Ovary (tissue), 7 donors: ENCODE measurements at regions not wholly inside any gene's neighbourhood (a gene's known extent, or its start where the extent isn't known, plus 50 kb on each side); places are given as distances from the start of the nearest gene placed in this dataset.

Experiments
- DNase-seq, 5 donors: peaks; one replicate each; pipeline ENCODE4 v3.0.0-alpha.2; 2019 to 2020
- H3K27ac ChIP-seq, 2 donors: fragments of 200-600 bp; one replicate each; pipeline versions ENCODE4 v1.5.1 to v1.8.0; 2019 to 2022
- H3K27me3 ChIP-seq: fragments of 200-600 bp; one replicate; pipeline ENCODE4 v1.8.0; 2022
- H3K36me3 ChIP-seq: fragments of 200-600 bp; sonication (generic); one replicate; pipeline ENCODE4 v1.5.1; 2019
- H3K4me1 ChIP-seq: one replicate; pipeline ENCODE4 v1.8.1; 2013; ENCODE audit warnings: mild to moderate bottlenecking, moderate library complexity; ENCODE audit not compliant: insufficient read depth
- H3K4me3 ChIP-seq: fragments of 200-600 bp; sonication (generic); one replicate; pipeline ENCODE4 v1.5.1; 2017
- H3K9me3 ChIP-seq, 2 donors: fragments of 200-600 bp in 1 of 2; sonication (generic) in 1 of 2; one replicate each; pipeline versions ENCODE4 v1.5.1 to v1.8.1; 2013 to 2019; ENCODE audit warnings: mild to moderate bottlenecking in 1 of 2, moderate library complexity in 1 of 2
- EP300 ChIP-seq: sonication (generic); formaldehyde crosslinking; IDR thresholded peaks from one replicate; pipeline ENCODE4 v1.6.1; 2017; ENCODE audit warnings: antibody characterized with exemption
- POLR2A ChIP-seq: fragments of 450-650 bp; IDR thresholded peaks from one replicate; pipeline ENCODE4 v1.6.1; 2017; ENCODE audit warnings: antibody characterized with exemption, mild to moderate bottlenecking, moderate library complexity
- WGBS, 3 donors: extraction: QIAGEN DNeasy Blood & Tissue Kit in 1 of 3; methylation state at CpG; one replicate each; pipeline versions ENCODE4 v1.1.5 to v1.1.7; 2013 to 2017; 5-methylcytosine and 5-hydroxymethylcytosine counted together
- intact Hi-C, 4 donors: fragments of 100-400 bp; cut with DNase I; formaldehyde crosslinking; loops; one replicate each; pipeline versions ENCODE4 v1.11.0 to v1.15.1; 2022 to 2023
- TF ChIP-seq, protein P1 (sequence below), 3 donors: fragments of 450-650 bp in 2 of 3; fragments of 200-600 bp in 1 of 3; IDR thresholded peaks; one replicate each; pipeline versions ENCODE4 v1.5.1 to v1.8.0; 2016 to 2022; ENCODE audit warnings: antibody characterized with exemption in 3 of 3, mild to moderate bottlenecking in 1 of 3
- donor health status: DM: no; HTN: no; CAD: no; lungs with moderate emphysema.
- donor health status: DM: no; HTN: no; CAD: no.
- donor health status: Bipolar disorder and iron deficiency.
- donor health status: DM: no; HTN: no; CAD: no.
- donor health status: DM: yes; HTN: yes; CAD: no.

- TF ChIP-seq EP300 = no peak
- TF ChIP-seq, protein P1, sequence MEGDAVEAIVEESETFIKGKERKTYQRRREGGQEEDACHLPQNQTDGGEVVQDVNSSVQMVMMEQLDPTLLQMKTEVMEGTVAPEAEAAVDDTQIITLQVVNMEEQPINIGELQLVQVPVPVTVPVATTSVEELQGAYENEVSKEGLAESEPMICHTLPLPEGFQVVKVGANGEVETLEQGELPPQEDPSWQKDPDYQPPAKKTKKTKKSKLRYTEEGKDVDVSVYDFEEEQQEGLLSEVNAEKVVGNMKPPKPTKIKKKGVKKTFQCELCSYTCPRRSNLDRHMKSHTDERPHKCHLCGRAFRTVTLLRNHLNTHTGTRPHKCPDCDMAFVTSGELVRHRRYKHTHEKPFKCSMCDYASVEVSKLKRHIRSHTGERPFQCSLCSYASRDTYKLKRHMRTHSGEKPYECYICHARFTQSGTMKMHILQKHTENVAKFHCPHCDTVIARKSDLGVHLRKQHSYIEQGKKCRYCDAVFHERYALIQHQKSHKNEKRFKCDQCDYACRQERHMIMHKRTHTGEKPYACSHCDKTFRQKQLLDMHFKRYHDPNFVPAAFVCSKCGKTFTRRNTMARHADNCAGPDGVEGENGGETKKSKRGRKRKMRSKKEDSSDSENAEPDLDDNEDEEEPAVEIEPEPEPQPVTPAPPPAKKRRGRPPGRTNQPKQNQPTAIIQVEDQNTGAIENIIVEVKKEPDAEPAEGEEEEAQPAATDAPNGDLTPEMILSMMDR (IDR thresholded peaks at IDR 0.05) = no peak
- TF ChIP-seq POLR2A = no peak
- H3K27me3 ChIP-seq = no peaks in the 10 kb centered on the region
- H3K4me3 ChIP-seq = no peak overlapping the region
- no peak overlapping the region for H3K27ac ChIP-seq
- no peaks in the 10 kb centered on the region for H3K36me3 ChIP-seq
- H3K4me1 ChIP-seq = no peaks in the 10 kb centered on the region
- no peak for DNase-seq
- H3K9me3 ChIP-seq = no peaks in the 10 kb centered on the region
- intact Hi-C loops = no loop called here
- WGBS, 3 donors = 78 to 79% (median 78%) methylated on average over 7 of the region's 7 CpGs
Measured at GRCh38 chrX:768596-768995, 138.0 kb downstream of the SHOX start.

- no peak for DNase-seq
- no peaks in the 10 kb centered on the region for H3K4me1 ChIP-seq
- H3K36me3 ChIP-seq = no peaks in the 10 kb centered on the region
- TF ChIP-seq, protein P1 (IDR thresholded peaks at IDR 0.05) = no peak
- TF ChIP-seq EP300 (no peak), POLR2A (no peak)
- intact Hi-C loops = no loop called here
- H3K4me3 ChIP-seq = no peak overlapping the region
- H3K9me3 ChIP-seq = no peaks in the 10 kb centered on the region
- H3K27ac ChIP-seq = no peak overlapping the region
- 66 to 76% (median 74%) methylated on average over 6 of the region's 6 CpGs for WGBS, 3 donors
- H3K27me3 ChIP-seq = no peaks in the 10 kb centered on the region
Measured at GRCh38 chrX:758917-759316, 128.3 kb downstream of the SHOX start.

DNA sequence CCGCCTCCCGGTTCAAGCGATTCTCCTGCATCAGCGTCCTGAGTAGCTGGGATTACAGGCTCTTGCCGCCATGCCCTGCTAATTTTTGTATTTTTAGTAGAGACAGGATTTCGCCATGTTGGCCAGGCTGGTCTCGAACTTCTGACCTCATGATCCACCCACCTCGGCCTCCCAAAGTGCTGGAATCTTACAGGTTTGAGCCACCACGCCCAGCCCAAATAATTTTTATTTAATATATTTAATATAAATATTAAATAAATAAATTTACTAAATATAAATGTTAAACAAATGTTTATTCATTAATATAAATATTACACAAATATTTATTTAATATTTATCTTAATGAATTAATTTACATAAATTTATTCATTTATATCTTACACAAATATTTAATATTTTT lies 120.2 kb downstream of the SHOX start:
- 87 to 90% (median 88%) methylated on average over 9 of the region's 9 CpGs for WGBS, 3 donors
- DNase-seq = no peak
- Histone ChIP-seq H3K27ac (no peak overlapping the region), H3K4me3 (no peak overlapping the region), H3K9me3 (no peaks in the 10 kb centered on the region), H3K27me3 (no peaks in the 10 kb centered on the region), H3K4me1 (no peaks in the 10 kb centered on the region), H3K36me3 (no peaks in the 10 kb centered on the region)
- TF ChIP-seq EP300 = no peak
- TF ChIP-seq POLR2A = no peak
- TF ChIP-seq, protein P1 (IDR thresholded peaks at IDR 0.05) = no peak
- intact Hi-C loops = no loop called here

GRCh38 chrX:750263-750662 lies 119.7 kb downstream of the SHOX start:
- no peaks in the 10 kb centered on the region for H3K4me1 ChIP-seq
- no peaks in the 10 kb centered on the region for H3K36me3 ChIP-seq
- no peaks in the 10 kb centered on the region for H3K9me3 ChIP-seq
- WGBS, 3 donors = 82 to 85% (median 84%) methylated on average over 5 of the region's 5 CpGs
- DNase-seq = no peak
- TF ChIP-seq, protein P1 (IDR thresholded peaks at IDR 0.05) = no peak
- TF ChIP-seq POLR2A = no peak
- TF ChIP-seq EP300 = no peak
- intact Hi-C loops = no loop called here
- no peaks in the 10 kb centered on the region for H3K27me3 ChIP-seq
- no peak overlapping the region for H3K27ac ChIP-seq
- no peak overlapping the region for H3K4me3 ChIP-seq

DNA sequence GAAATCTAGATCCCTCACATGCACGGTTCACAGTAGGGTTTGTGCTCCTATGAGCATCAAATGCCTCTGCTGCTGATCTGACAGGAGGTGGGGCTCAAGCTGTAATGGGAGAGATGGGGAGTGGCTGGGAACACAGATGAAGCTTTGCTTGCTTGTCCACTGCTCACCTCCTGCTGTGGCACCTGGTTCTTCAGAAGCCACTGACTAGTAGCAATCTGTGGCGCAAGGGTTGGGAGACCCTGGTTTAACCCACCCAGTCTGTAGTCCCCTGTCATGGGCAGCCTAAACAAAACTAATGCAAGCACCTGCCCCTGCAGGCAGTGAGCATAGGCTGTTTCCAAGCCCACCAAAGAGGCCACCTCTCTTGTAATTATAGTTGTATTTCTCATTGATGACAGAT lies 116.6 kb downstream of the SHOX start:
- 68 to 78% (median 78%) methylated on average over 2 of the region's 2 CpGs for WGBS, 3 donors
- Histone ChIP-seq H3K4me3 (no peak overlapping the region), H3K27me3 (no peaks in the 10 kb centered on the region), H3K36me3 (no peaks in the 10 kb centered on the region), H3K4me1 (no peaks in the 10 kb centered on the region), H3K9me3 (no peaks in the 10 kb centered on the region), H3K27ac (no peak overlapping the region)
- no peak for DNase-seq
- intact Hi-C loops = no loop called here
- TF ChIP-seq EP300 (no peak), POLR2A (no peak)
- TF ChIP-seq, protein P1 (IDR thresholded peaks at IDR 0.05) = no peak
